ENCODE measurements at regions not wholly inside any gene's neighbourhood (a gene's known extent, or its start where the extent isn't known, plus 50 kb on each side); places are given as distances from the start of the nearest gene placed in this dataset.

- no peak overlapping the region for H3K27ac Mint-ChIP-seq
- H3K9me3 Mint-ChIP-seq = peaks cover 11% of the 10 kb centered on the region
- H3K36me3 Mint-ChIP-seq (ENCODE audit: low read depth) = no peaks in the 10 kb centered on the region
- no peak overlapping the region for H3K4me3 Mint-ChIP-seq
- H3K27me3 Mint-ChIP-seq = no peaks in the 10 kb centered on the region
- H3K4me1 Mint-ChIP-seq (ENCODE audit: low read depth) = no peaks in the 10 kb centered on the region
- intact Hi-C loops (cut with micrococcal nuclease) = no loop called here
Observed at GRCh38 chr3:110743202-110743601, 328.4 kb upstream of the NECTIN3 start.

GRCh38 chr3:110743984-110744383 is 327.6 kb upstream of the NECTIN3 start:
- Mint-ChIP-seq H3K4me3 (no peak overlapping the region), H3K27ac (no peak overlapping the region), H3K36me3 (ENCODE audit: low read depth) (no peaks in the 10 kb centered on the region), H3K27me3 (no peaks in the 10 kb centered on the region), H3K9me3 (peaks cover 11% of the 10 kb centered on the region), H3K4me1 (ENCODE audit: low read depth) (no peaks in the 10 kb centered on the region)
- intact Hi-C loops (cut with micrococcal nuclease) = no loop called here

GRCh38 chr3:110744723-110745122 is 326.9 kb upstream of the NECTIN3 start:
- peaks cover 11% of the 10 kb centered on the region for H3K9me3 Mint-ChIP-seq
- H3K27ac Mint-ChIP-seq = no peak overlapping the region
- no peaks in the 10 kb centered on the region for H3K36me3 Mint-ChIP-seq (ENCODE audit: low read depth)
- H3K4me1 Mint-ChIP-seq (ENCODE audit: low read depth) = no peaks in the 10 kb centered on the region
- H3K4me3 Mint-ChIP-seq = no peak overlapping the region
- intact Hi-C loops (cut with micrococcal nuclease) = no loop called here
- no peaks in the 10 kb centered on the region for H3K27me3 Mint-ChIP-seq

GRCh38 chr3:110749006-110749405 is 322.6 kb upstream of the NECTIN3 start:
- H3K27ac Mint-ChIP-seq = no peak overlapping the region
- intact Hi-C loops (cut with micrococcal nuclease) = no loop called here
- H3K27me3 Mint-ChIP-seq = no peaks in the 10 kb centered on the region
- H3K4me1 Mint-ChIP-seq (ENCODE audit: low read depth) = no peaks in the 10 kb centered on the region
- H3K36me3 Mint-ChIP-seq (ENCODE audit: low read depth) = no peaks in the 10 kb centered on the region
- no peak overlapping the region for H3K4me3 Mint-ChIP-seq
- H3K9me3 Mint-ChIP-seq = peaks cover 11% of the 10 kb centered on the region

- Mint-ChIP-seq H3K27ac (no peak overlapping the region), H3K36me3 (ENCODE audit: low read depth) (no peaks in the 10 kb centered on the region), H3K4me3 (no peak overlapping the region), H3K4me1 (ENCODE audit: low read depth) (no peaks in the 10 kb centered on the region), H3K27me3 (no peaks in the 10 kb centered on the region), H3K9me3 (peaks cover 2% of the 10 kb centered on the region)
- intact Hi-C loops (cut with micrococcal nuclease) = no loop called here
Observed at GRCh38 chr3:110750201-110750600, 321.4 kb upstream of the NECTIN3 start.

GRCh38 chr3:110752307-110752706 is 319.3 kb upstream of the NECTIN3 start:
- Mint-ChIP-seq H3K9me3 (no peaks in the 10 kb centered on the region), H3K4me3 (no peak overlapping the region)

GRCh38 chr3:110753516-110753915 is 318.1 kb upstream of the NECTIN3 start:
- Mint-ChIP-seq H3K4me3 (no peak overlapping the region), H3K36me3 (ENCODE audit: low read depth) (no peaks in the 10 kb centered on the region), H3K4me1 (ENCODE audit: low read depth) (no peaks in the 10 kb centered on the region), H3K9me3 (peaks cover under 1% of the 10 kb centered on the region), H3K27me3 (no peaks in the 10 kb centered on the region), H3K27ac (no peak overlapping the region)
- intact Hi-C loops (cut with micrococcal nuclease) = no loop called here

More at GRCh38 chr3:110752307-110752706, 319.3 kb upstream of the NECTIN3 start:
- Mint-ChIP-seq H3K27ac (no peak overlapping the region), H3K27me3 (no peaks in the 10 kb centered on the region), H3K4me1 (ENCODE audit: low read depth) (no peaks in the 10 kb centered on the region), H3K36me3 (ENCODE audit: low read depth) (no peaks in the 10 kb centered on the region)
- intact Hi-C loops (cut with micrococcal nuclease) = no loop called here

- intact Hi-C loops (cut with micrococcal nuclease) = no loop called here
- Mint-ChIP-seq H3K36me3 (ENCODE audit: low read depth) (no peaks in the 10 kb centered on the region), H3K9me3 (peaks cover 5% of the 10 kb centered on the region), H3K4me1 (ENCODE audit: low read depth) (no peaks in the 10 kb centered on the region), H3K27ac (no peak overlapping the region), H3K4me3 (no peak overlapping the region), H3K27me3 (no peaks in the 10 kb centered on the region)
Observed at GRCh38 chr3:110754212-110754916, 317.3 kb upstream of the NECTIN3 start.

GRCh38 chr3:110755345-110755744 is 316.3 kb upstream of the NECTIN3 start:
- intact Hi-C loops (cut with micrococcal nuclease) = no loop called here
- Mint-ChIP-seq H3K4me3 (no peak overlapping the region), H3K27ac (no peak overlapping the region), H3K9me3 (peaks cover 5% of the 10 kb centered on the region), H3K4me1 (ENCODE audit: low read depth) (no peaks in the 10 kb centered on the region), H3K36me3 (ENCODE audit: low read depth) (no peaks in the 10 kb centered on the region), H3K27me3 (no peaks in the 10 kb centered on the region)

- Mint-ChIP-seq H3K9me3 (peaks cover 5% of the 10 kb centered on the region), H3K27ac (no peak overlapping the region), H3K4me3 (no peak overlapping the region), H3K36me3 (ENCODE audit: low read depth) (no peaks in the 10 kb centered on the region), H3K27me3 (no peaks in the 10 kb centered on the region), H3K4me1 (ENCODE audit: low read depth) (no peaks in the 10 kb centered on the region)
- intact Hi-C loops (cut with micrococcal nuclease) = no loop called here
Observed at GRCh38 chr3:110756705-110757104, 314.9 kb upstream of the NECTIN3 start.

GRCh38 chr3:110758208-110758607 is 313.4 kb upstream of the NECTIN3 start:
- Mint-ChIP-seq H3K27ac (no peak overlapping the region), H3K4me3 (no peak overlapping the region), H3K27me3 (no peaks in the 10 kb centered on the region)

GRCh38 chr3:110767156-110767555 is 304.5 kb upstream of the NECTIN3 start:
- H3K27me3 Mint-ChIP-seq = no peaks in the 10 kb centered on the region
- H3K4me1 Mint-ChIP-seq (ENCODE audit: low read depth) = no peaks in the 10 kb centered on the region
- H3K36me3 Mint-ChIP-seq (ENCODE audit: low read depth) = no peaks in the 10 kb centered on the region
- no peak overlapping the region for H3K4me3 Mint-ChIP-seq
- intact Hi-C loops (cut with micrococcal nuclease) = no loop called here
- peaks cover 24% of the 10 kb centered on the region for H3K9me3 Mint-ChIP-seq
- H3K27ac Mint-ChIP-seq = no peak overlapping the region

More at GRCh38 chr3:110758208-110758607, 313.4 kb upstream of the NECTIN3 start:
- no peaks in the 10 kb centered on the region for H3K4me1 Mint-ChIP-seq (ENCODE audit: low read depth)
- intact Hi-C loops (cut with micrococcal nuclease) = no loop called here
- peaks cover 5% of the 10 kb centered on the region for H3K9me3 Mint-ChIP-seq
- H3K36me3 Mint-ChIP-seq (ENCODE audit: low read depth) = no peaks in the 10 kb centered on the region

- Mint-ChIP-seq H3K36me3 (ENCODE audit: low read depth) (no peaks in the 10 kb centered on the region), H3K4me1 (ENCODE audit: low read depth) (no peaks in the 10 kb centered on the region), H3K4me3 (no peak overlapping the region), H3K27ac (no peak overlapping the region), H3K9me3 (peaks cover 24% of the 10 kb centered on the region), H3K27me3 (no peaks in the 10 kb centered on the region)
- intact Hi-C loops (cut with micrococcal nuclease) = no loop called here
Observed at GRCh38 chr3:110767838-110768237, 303.8 kb upstream of the NECTIN3 start.

- intact Hi-C loops (cut with micrococcal nuclease) = no loop called here
- no peaks in the 10 kb centered on the region for H3K27me3 Mint-ChIP-seq
- no peaks in the 10 kb centered on the region for H3K36me3 Mint-ChIP-seq (ENCODE audit: low read depth)
- H3K27ac Mint-ChIP-seq = no peak overlapping the region
- H3K4me3 Mint-ChIP-seq = no peak overlapping the region
- H3K4me1 Mint-ChIP-seq (ENCODE audit: low read depth) = no peaks in the 10 kb centered on the region
- H3K9me3 Mint-ChIP-seq = peaks cover 6% of the 10 kb centered on the region
Observed at GRCh38 chr3:110773413-110773954, 298.1 kb upstream of the NECTIN3 start.
